ENCODE measurements at regions not wholly inside any gene's neighbourhood (a gene's known extent, or its start where the extent isn't known, plus 50 kb on each side); places are given as distances from the start of the nearest gene placed in this dataset.

GRCh38 chr10:91000985-91001384 lies 80.1 kb upstream of the ANKRD1 start:
- TF ChIP-seq CTCF (IDR thresholded peaks at IDR 0.05): no peak
- TF ChIP-seq POLR2A (IDR thresholded peaks at IDR 0.05): no peak
